Aorta (tissue), 5 donors: ENCODE measurements at regions not wholly inside any gene's neighbourhood (a gene's known extent, or its start where the extent isn't known, plus 50 kb on each side); places are given as distances from the start of the nearest gene placed in this dataset.
A peak's percentile ranks its signal among the peaks of the same experiment; 100 is the strongest.

Experiments
- ATAC-seq: fragments of 200-7000 bp; cut with Tn5 transposase; one replicate; pipeline ENCODE4 v1.9.1; 2022; ENCODE audit warnings: moderate library complexity; ENCODE audit not compliant: low FRiP score
- DNase-seq, 2 donors: peaks; one replicate each; pipeline ENCODE4 v3.0.0-alpha.2; 2020
- H3K27ac ChIP-seq, 2 donors: one replicate each; pipeline ENCODE4 v1.5.1; 2013; ENCODE audit warnings: low read length in 2 of 2, mild to moderate bottlenecking in 2 of 2, moderate library complexity in 2 of 2, control low read depth in 1 of 2, inconsistent platforms in 1 of 2, low read depth in 1 of 2
- H3K27me3 ChIP-seq, 2 donors: one replicate each; pipeline ENCODE4 v1.6.1; 2013; ENCODE audit warnings: control low read depth in 1 of 2, low read length in 1 of 2, mild to moderate bottlenecking in 1 of 2, moderate library complexity in 1 of 2; ENCODE audit not compliant: insufficient read depth in 2 of 2, control insufficient read depth in 1 of 2
- H3K36me3 ChIP-seq, 2 donors: one replicate each; pipeline ENCODE4 v1.6.1; 2013; ENCODE audit warnings: control low read depth in 1 of 2, low read length in 1 of 2, mild to moderate bottlenecking in 1 of 2; ENCODE audit not compliant: insufficient read depth in 2 of 2, control insufficient read depth in 1 of 2
- H3K4me1 ChIP-seq, 2 donors: one replicate each; pipeline ENCODE4 v1.6.1; 2013; ENCODE audit warnings: low read length in 2 of 2, control low read depth in 1 of 2, mild to moderate bottlenecking in 1 of 2, moderate library complexity in 1 of 2; ENCODE audit not compliant: insufficient read depth in 2 of 2, control insufficient read depth in 1 of 2
- H3K4me3 ChIP-seq, 2 donors: one replicate each; pipeline ENCODE4 v1.5.1; 2013; ENCODE audit warnings: low read length in 2 of 2, control low read depth in 1 of 2, mild to moderate bottlenecking in 1 of 2
- H3K9me3 ChIP-seq: one replicate; pipeline ENCODE4 v1.6.1; 2013; ENCODE audit warnings: mild to moderate bottlenecking, low read length; ENCODE audit not compliant: control insufficient read depth
- WGBS, 2 donors: extraction: QIAGEN DNeasy Blood & Tissue Kit; methylation state at CpG; one replicate each; pipeline ENCODE4 v1.1.7; 2013; 5-methylcytosine and 5-hydroxymethylcytosine counted together
- intact Hi-C, 2 donors: fragments of 100-400 bp; cut with DNase I; formaldehyde crosslinking; loops; one replicate each; pipeline versions ENCODE4 v1.14.2 to v1.15.0; 2022
- donor health status: healthy with polysubstance abuse.
- donor health status: Bipolar disorder and iron deficiency.
- donor health status: DM: no; HTN: no; CAD: no.
- donor health status: DM: no; HTN: no; CAD: no.
- donor health status: DM: yes; HTN: yes; CAD: no.

- DNase-seq (no peak), ATAC-seq (peak; percentile 54)
- Histone ChIP-seq H3K27me3 (no peaks in the 10 kb centered on the region), H3K4me1 (no peaks in the 10 kb centered on the region), H3K9me3 (peaks cover 9% of the 10 kb centered on the region), H3K4me3 (no peak overlapping the region), H3K27ac (no peak overlapping the region), H3K36me3 (no peaks in the 10 kb centered on the region)
- 46 to 50% methylated on average over 7 of the region's 7 CpGs for WGBS, 2 donors
- intact Hi-C loops = no loop called here
Measured at GRCh38 chr1:232751393-232752140, 53.6 kb upstream of the MAP10 start.

- no peak for ATAC-seq
- WGBS, 2 donors = 64 to 69% methylated on average over 1 of the region's 1 CpG
- Histone ChIP-seq H3K36me3 (no peaks in the 10 kb centered on the region), H3K9me3 (peaks cover 6% of the 10 kb centered on the region), H3K4me1 (no peaks in the 10 kb centered on the region), H3K27me3 (no peaks in the 10 kb centered on the region), H3K27ac (no peak overlapping the region), H3K4me3 (no peak overlapping the region)
- intact Hi-C loops = no loop called here
- DNase-seq = no peak
Measured at GRCh38 chr1:232752365-232752764, 52.9 kb upstream of the MAP10 start.

DNA sequence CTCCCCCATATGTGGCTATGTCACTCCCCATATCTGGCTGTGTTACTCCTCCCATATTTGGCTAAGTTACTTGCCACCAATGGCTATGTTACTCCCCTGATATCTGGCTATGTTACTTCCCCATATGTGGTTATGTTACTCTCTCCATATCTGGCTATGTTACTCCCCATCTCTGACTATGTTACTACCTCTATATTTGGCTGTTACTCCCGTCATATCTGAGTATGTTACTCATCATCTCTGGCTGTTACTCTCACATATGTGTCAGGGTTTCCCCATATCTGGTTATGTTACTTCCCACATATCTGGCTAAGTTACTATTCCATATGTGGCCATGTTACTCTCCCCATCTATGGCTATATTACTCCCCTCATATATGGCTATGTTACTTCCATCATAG lies 50.3 kb upstream of the MAP10 start:
- Histone ChIP-seq H3K4me1 (no peaks in the 10 kb centered on the region), H3K27ac (no peak overlapping the region), H3K9me3 (peaks cover 3% of the 10 kb centered on the region), H3K27me3 (no peaks in the 10 kb centered on the region), H3K4me3 (no peak overlapping the region), H3K36me3 (no peaks in the 10 kb centered on the region)
- WGBS, 2 donors = 71 to 80% methylated on average over 1 of the region's 1 CpG
- DNase-seq (no peak), ATAC-seq (no peak)
- intact Hi-C loops = no loop called here
